8988T (cell line): ENCODE measurements at regions not wholly inside any gene's neighbourhood (a gene's known extent, or its start where the extent isn't known, plus 50 kb on each side); places are given as distances from the start of the nearest gene placed in this dataset.
"Not testable (repeated sequence)": the region's sequence is repeated elsewhere in the genome, so short reads cannot be mapped to it uniquely, and the experiment has no call there.

Experiments used
- DNase-seq: peaks from one replicate; pipeline ENCODE4 v3.0.0; 2011

- no peak for DNase-seq
Measured at GRCh38 chr4:163697121-163697520, 202.6 kb downstream of the TMA16 start.

DNA sequence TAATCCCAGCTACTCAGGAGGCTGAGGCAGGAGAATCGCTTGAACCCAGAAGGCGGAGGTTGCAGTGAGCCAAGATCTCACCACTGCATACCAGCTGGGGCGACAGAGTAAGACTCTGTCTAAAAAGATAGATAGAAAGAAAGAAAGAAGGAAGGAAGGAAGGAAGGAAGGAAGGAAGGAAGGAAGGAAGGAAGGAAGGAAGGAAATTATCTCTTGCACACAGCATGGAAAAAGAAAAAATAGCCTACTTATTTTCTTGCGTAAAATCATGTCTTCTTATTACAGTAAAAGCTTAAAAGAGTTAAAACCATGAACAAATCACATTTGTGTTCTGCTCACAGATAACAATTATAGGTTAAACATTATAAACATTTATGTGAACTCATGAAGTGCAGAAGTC, 205.9 kb downstream of the TMA16 start:
- DNase-seq = not testable (repeated sequence)

GRCh38 chr4:163701916-163702315, 207.4 kb downstream of the TMA16 start:
- no peak for DNase-seq

DNA sequence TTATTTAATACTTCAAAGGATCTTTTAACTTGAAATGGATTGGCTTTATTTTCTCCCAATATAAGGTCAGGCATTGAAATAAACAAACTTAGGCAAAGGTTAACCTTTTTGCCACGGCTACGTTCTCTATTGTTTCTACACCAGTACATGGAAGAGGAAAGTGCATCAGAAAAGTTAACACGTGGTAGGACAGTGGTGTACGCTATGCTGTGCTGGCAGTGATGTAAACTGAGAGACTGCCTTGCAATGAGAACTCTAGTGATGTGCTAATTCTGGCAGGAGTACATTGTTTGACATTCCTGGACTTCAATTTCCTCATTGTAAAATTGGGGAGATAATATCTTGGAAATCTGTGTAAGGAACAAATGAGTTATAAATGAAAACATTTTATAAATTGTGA, 208.2 kb downstream of the TMA16 start:
- DNase-seq = no peak

- no peak for DNase-seq
Measured at GRCh38 chr4:163703251-163703650, 208.8 kb downstream of the TMA16 start.

- no peak for DNase-seq
Measured at GRCh38 chr4:163707873-163708272, 213.4 kb downstream of the TMA16 start.

DNA sequence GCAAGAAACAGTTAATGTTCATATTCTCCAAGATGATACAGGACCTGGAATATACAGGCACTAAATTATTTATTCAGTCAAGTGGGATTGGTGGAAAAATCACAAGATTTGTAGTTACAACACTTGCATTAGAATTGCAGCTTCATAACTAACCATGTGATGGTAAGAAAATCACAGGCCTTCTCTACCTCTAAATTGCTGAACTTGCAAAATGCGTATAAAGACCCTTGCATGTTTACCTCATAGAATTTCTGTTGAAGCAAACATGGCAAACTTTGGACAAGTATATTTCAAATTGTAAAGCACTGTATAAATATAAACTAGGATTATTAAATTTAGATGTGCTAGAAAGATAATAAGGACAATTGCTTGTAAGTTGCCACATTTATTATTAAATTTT, 215.1 kb downstream of the TMA16 start:
- no peak for DNase-seq

- no peak for DNase-seq
Measured at GRCh38 chr4:163710158-163710557, 215.7 kb downstream of the TMA16 start.

- DNase-seq = not testable (repeated sequence)
Measured at GRCh38 chr4:163724495-163724894, 230.0 kb downstream of the TMA16 start.

DNA sequence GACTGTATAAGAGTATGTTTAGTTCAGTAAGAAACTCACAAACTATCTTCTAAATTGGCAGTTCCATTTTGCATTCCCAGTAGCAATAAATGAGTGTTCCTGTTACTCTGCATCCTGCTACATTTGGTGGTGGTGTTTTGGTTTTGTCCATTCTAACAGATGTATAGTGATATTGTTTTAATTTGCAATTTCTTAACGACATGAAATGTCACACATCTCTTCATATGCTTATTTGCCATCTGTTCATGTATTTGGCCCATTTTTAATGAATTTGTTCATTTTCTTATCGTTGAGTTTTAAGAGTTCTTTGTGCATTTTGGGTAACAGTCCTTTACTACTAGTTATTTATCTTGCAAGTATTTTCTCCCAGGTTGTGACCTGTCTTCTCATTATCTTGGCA, 232.2 kb downstream of the TMA16 start:
- no peak for DNase-seq

GRCh38 chr4:163731071-163731470, 236.6 kb downstream of the TMA16 start:
- no peak for DNase-seq

GRCh38 chr4:163732473-163732872, 238.0 kb downstream of the TMA16 start:
- DNase-seq = no peak

DNA sequence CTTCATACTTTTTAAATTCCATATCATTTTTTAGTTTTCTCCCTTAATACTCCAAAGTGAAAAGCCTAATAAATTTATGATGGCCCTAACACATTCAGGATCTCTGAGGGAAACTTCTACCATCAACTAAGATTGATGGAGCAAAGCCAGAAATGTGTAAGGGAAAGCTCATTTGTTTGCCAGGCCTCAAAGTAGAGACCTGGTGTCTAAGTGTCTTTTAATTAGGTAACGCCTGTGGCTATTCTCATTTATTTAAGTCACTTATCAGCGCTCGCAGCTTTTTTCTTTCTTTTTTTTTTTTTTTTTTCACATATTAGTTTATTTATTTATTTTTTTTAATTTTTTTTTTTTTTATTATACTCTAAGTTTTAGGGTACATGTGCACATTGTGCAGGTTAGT, 242.4 kb downstream of the TMA16 start:
- no peak for DNase-seq

GRCh38 chr4:163737846-163738245, 243.4 kb downstream of the TMA16 start:
- not testable (repeated sequence) for DNase-seq

DNA sequence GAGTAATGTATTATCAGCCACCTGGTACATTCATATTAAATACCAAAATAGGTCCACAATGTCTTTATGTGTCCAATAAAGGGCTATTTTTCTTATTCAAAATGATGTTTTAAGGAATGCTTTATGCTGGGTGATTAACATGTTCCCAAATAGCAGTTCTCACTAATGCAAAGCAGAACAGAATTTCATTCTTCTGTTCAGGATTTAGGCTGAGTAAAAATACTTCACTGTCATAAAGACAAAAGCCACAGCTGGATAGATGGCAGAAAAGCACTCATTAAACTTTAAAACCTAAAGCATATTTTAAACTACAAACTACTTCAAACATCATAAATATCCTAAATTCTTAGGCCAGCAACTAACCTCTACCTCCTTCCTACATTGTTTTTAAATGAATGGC, 244.0 kb downstream of the TMA16 start:
- DNase-seq = no peak

- DNase-seq = no peak
Measured at GRCh38 chr4:163744861-163745260, 250.4 kb downstream of the TMA16 start.

GRCh38 chr4:163747293-163747692, 252.8 kb downstream of the TMA16 start:
- no peak for DNase-seq

- no peak for DNase-seq
Measured at GRCh38 chr4:163747886-163748285, 253.4 kb downstream of the TMA16 start.

DNA sequence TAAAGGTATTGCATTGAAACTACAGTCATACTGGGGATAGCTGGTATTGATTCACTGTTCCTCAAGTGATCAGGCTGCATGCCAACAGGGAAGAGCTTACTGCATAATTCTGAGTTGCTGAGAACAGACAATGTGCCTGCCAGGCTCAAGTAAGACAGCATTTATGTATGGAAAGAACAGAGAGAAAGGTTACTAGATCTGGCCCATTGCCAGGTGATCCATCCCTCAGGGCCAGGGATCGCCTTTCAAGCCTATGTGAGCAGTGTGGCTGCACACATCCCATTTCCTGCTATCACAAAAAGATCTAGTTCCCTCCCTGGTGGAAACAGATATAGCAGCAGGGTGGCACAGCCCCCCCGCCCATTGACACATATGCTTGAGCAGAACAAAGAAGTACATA, 254.0 kb downstream of the TMA16 start:
- no peak for DNase-seq

- DNase-seq = no peak
Measured at GRCh38 chr4:163755013-163755412, 260.5 kb downstream of the TMA16 start.

DNA sequence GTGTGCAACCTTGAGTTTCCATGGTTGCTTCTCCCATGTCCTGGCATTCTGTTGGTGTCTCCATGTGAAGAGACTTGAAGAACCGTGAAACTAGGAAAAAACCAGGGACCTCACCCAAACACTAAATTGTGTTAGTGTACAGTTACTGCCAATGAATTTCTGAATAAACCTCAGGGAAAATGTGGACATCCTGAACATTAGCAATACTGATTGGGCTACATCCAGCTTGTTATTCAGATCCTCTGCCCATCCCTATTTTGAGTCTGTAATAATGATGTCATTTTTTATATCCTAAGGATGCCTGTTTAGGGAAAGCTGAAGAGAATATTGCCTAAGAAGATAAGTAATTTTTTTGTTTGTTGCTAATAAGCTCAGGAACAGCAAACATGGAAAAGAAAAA, 262.7 kb downstream of the TMA16 start:
- no peak for DNase-seq

DNA sequence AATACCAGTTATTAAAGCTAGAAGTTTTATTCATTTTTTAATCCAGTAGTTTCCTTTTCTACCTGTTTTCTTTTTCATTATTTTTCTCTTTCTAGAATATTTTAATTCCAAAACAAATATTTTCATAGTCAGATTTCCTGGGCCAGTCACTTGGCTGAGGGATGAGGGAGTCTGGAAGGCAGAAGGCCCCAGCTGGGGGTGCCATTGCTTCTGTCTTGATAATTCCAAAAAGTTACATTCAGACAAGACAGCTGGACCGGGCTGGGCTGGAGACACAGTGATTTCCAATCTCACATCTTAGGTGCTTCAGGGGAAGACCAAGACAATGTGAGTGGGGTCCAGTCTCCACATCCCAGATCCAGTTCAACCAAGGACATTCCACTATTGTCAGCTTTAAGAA, 263.5 kb downstream of the TMA16 start:
- DNase-seq = no peak

- no peak for DNase-seq
Measured at GRCh38 chr4:163762741-163763140, 268.3 kb downstream of the TMA16 start.

DNA sequence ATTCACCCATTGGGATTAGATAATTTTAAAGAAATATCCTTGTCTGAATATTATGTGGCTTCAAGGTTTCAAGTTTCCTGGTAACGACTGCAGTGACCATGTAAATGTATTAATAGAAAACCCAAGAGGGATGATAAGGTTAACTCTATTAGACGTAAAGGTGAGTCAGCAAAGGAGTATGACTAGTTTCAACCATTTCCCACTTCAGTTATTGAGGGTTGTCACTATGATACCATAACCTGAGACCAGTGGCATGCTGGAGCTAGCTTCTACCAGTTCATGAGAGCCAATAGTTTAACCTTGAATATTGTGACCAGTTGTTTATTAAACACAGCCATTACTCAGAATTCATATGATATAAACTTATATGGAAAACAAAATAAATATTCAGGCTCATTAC, 270.1 kb downstream of the TMA16 start:
- no peak for DNase-seq

DNA sequence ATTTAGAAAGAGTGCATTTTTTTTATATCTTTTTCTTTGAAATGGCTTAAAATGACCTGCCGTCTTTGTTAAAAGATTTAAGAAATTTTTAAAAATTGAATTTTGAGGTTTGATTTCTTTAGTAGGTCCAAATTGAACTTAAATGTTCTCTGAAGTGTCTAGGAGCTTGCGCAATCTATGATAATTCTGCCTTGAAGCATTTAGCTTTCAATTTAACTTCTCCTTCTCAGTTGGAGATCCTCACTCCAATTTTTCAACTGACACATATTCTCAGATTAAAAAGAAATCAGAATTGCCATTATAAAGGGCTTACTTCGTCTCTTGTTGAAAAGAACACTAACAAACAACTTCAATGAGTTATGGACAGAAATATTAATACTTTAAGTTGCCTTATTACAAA, 273.5 kb downstream of the TMA16 start:
- DNase-seq = no peak

GRCh38 chr4:163772238-163772637, 277.7 kb downstream of the TMA16 start:
- no peak for DNase-seq
